Mesendoderm (in vitro differentiated cells): ENCODE measurements at regions not wholly inside any gene's neighbourhood (a gene's known extent, or its start where the extent isn't known, plus 50 kb on each side); places are given as distances from the start of the nearest gene placed in this dataset.
"Not testable (repeated sequence)": the region's sequence is repeated elsewhere in the genome, so short reads cannot be mapped to it uniquely, and the experiment has no call there.

Source experiments
- DNase-seq: peaks from one replicate; pipeline ENCODE4 v3.0.0; 2013
- H2AK5ac ChIP-seq: 2 replicates; pipeline ENCODE4 v1.6.1; 2013; ENCODE audit warnings: low read length, inconsistent platforms
- H2BK120ac ChIP-seq: 2 replicates; pipeline ENCODE4 v1.6.1; 2013; ENCODE audit warnings: low read depth, mild to moderate bottlenecking, low read length, moderate library complexity, mixed read lengths
- H2BK15ac ChIP-seq: replicated peaks from 2 replicates; pipeline ENCODE4 v1.6.1; 2013; ENCODE audit warnings: low read depth, mild to moderate bottlenecking, moderate library complexity
- H2BK5ac ChIP-seq: 2 replicates; pipeline ENCODE4 v1.6.1; 2013; ENCODE audit warnings: low read length, inconsistent platforms
- H3K18ac ChIP-seq: 2 replicates; pipeline ENCODE4 v1.6.1; 2013; ENCODE audit warnings: mild to moderate bottlenecking, low read length, mixed read lengths
- H3K23ac ChIP-seq: one replicate; pipeline ENCODE4 v1.6.1; 2013; ENCODE audit warnings: low read length
- H3K27ac ChIP-seq: 2 replicates; pipeline ENCODE4 v1.5.1; 2013; ENCODE audit warnings: low read depth, mild to moderate bottlenecking, inconsistent platforms, low read length, moderate library complexity
- H3K27me3 ChIP-seq: 2 replicates; pipeline ENCODE4 v1.6.1; 2013; ENCODE audit warnings: low read length, control low read depth, mild to moderate bottlenecking, inconsistent platforms; ENCODE audit not compliant: insufficient read depth, poor library complexity
- H3K36me3 ChIP-seq: 2 replicates; pipeline ENCODE4 v1.6.1; 2013; ENCODE audit warnings: low read length, inconsistent platforms; ENCODE audit not compliant: control insufficient read depth, insufficient read depth
- H3K4ac ChIP-seq: one replicate; pipeline ENCODE4 v1.6.1; 2013; ENCODE audit warnings: low read depth, mild to moderate bottlenecking, low read length, moderate library complexity
- H3K4me1 ChIP-seq: 2 replicates; pipeline ENCODE4 v1.6.1; 2013; ENCODE audit warnings: low read depth, low read length, inconsistent platforms; ENCODE audit not compliant: control insufficient read depth
- H3K4me2 ChIP-seq: 2 replicates; pipeline ENCODE4 v1.6.1; 2013; ENCODE audit warnings: low read length
- H3K4me3 ChIP-seq: 2 replicates; pipeline ENCODE4 v1.5.1; 2013; ENCODE audit warnings: mild to moderate bottlenecking, low read length
- H3K56ac ChIP-seq: one replicate; pipeline ENCODE4 v1.6.1; 2013; ENCODE audit warnings: low read length
- H3K79me1 ChIP-seq: 2 replicates; pipeline ENCODE4 v1.6.1; 2013; ENCODE audit warnings: low read length, inconsistent platforms
- H3K79me2 ChIP-seq: 2 replicates; pipeline ENCODE4 v1.6.1; 2013; ENCODE audit warnings: mild to moderate bottlenecking, low read length; ENCODE audit not compliant: control insufficient read depth, insufficient read depth
- H3K9ac ChIP-seq: 2 replicates; pipeline ENCODE4 v1.6.1; 2013; ENCODE audit warnings: low read length, inconsistent platforms
- H4K5ac ChIP-seq: one replicate; pipeline ENCODE4 v1.6.1; 2013; ENCODE audit warnings: low read length
- H4K8ac ChIP-seq: one replicate; pipeline ENCODE4 v1.6.1; 2013; ENCODE audit warnings: low read depth, mild to moderate bottlenecking, control low read depth, low read length, moderate library complexity
- WGBS: extraction: QIAGEN DNeasy Blood & Tissue Kit; methylation state at CpG from one replicate; pipeline ENCODE4 v1.1.7; 2013; ENCODE audit warnings: low lambda C conversion rate, missing lambda C conversion rate; ENCODE audit not compliant: insufficient coverage; ENCODE audit errors: extremely low coverage; 5-methylcytosine and 5-hydroxymethylcytosine counted together

DNA sequence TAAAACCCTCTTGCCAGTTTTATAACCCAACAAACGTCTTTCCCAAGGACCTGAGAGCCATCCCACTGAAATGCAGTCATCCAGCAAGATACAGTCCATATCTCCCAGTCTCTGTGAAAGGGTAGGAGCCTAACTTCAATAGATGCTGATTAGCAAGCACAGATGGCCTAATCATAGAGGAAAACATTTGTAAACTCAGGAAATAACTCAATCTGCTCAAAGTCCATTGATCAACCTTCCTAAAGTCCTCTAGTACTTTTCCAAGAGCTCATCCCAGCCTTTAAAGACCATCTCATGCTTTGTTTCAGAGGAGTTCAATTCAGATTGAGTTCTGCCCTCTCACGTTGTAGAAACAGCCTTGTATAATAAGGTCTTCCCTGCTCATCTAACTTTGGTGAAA lies 324.2 kb downstream of the MRPS30 start:
- no peak overlapping the region for H3K9ac ChIP-seq
- WGBS: no CpG with 5 or more reads among the region's 2 CpGs
- H3K79me1 ChIP-seq: no peaks in the 10 kb centered on the region
- H3K36me3 ChIP-seq: no peaks in the 10 kb centered on the region
- H4K8ac ChIP-seq: no peak overlapping the region
- H3K27ac ChIP-seq: no peak overlapping the region
- no peak overlapping the region for H2AK5ac ChIP-seq
- no peak overlapping the region for H4K5ac ChIP-seq
- no peak overlapping the region for H2BK120ac ChIP-seq
- peak; percentile 8 for DNase-seq
- H3K4me1 ChIP-seq: no peaks in the 10 kb centered on the region
- no peak overlapping the region for H3K4me2 ChIP-seq
- no peak overlapping the region for H3K18ac ChIP-seq
- H3K4ac ChIP-seq: no peak overlapping the region
- H3K27me3 ChIP-seq: no peaks in the 10 kb centered on the region
- no peak overlapping the region for H3K56ac ChIP-seq
- no peak overlapping the region for H3K23ac ChIP-seq
- no peak overlapping the region for H3K4me3 ChIP-seq
- no peaks in the 10 kb centered on the region for H3K79me2 ChIP-seq
- H2BK15ac ChIP-seq: no peak overlapping the region
- no peak overlapping the region for H2BK5ac ChIP-seq

GRCh38 chr5:45162974-45163373 lies 354.2 kb downstream of the MRPS30 start:
- no peak for DNase-seq
- Histone ChIP-seq H3K9ac (no peak overlapping the region), H2BK120ac (no peak overlapping the region), H3K79me2 (no peaks in the 10 kb centered on the region), H3K4me3 (no peak overlapping the region), H3K18ac (no peak overlapping the region), H3K36me3 (no peaks in the 10 kb centered on the region), H2BK5ac (no peak overlapping the region), H3K4me1 (no peaks in the 10 kb centered on the region), H4K8ac (no peak overlapping the region), H4K5ac (no peak overlapping the region), H3K27me3 (no peaks in the 10 kb centered on the region), H3K56ac (no peak overlapping the region), H3K23ac (no peak overlapping the region), H2AK5ac (no peak overlapping the region), H3K79me1 (no peaks in the 10 kb centered on the region), H2BK15ac (no peak overlapping the region), H3K27ac (no peak overlapping the region), H3K4ac (no peak overlapping the region), H3K4me2 (no peak overlapping the region)
- no CpG with 5 or more reads among the region's 4 CpGs for WGBS

DNA sequence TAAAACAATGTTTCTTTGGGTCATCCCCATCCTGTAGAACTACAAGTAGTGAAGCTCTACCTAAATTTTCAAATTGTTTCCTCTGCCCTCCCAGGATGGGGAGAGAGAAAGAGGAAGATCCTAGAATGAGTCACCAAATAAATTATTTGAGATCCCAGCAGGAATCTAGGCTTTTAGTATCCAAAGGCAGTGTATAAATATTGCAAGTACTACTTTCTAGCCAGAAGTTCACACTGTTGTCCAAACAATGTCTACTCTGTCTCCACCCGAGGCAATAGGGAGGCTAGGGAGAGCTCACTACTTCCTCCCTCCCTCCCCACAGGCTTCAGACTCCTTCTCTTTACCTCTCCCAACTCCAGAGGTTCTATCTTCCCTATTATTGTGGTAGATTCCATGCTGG lies 362.8 kb downstream of the MRPS30 start:
- H4K5ac ChIP-seq: no peak overlapping the region
- H2BK5ac ChIP-seq: no peak overlapping the region
- no peaks in the 10 kb centered on the region for H3K79me2 ChIP-seq
- no peak overlapping the region for H3K4ac ChIP-seq
- no peak overlapping the region for H2BK15ac ChIP-seq
- no CpG with 5 or more reads among the region's 1 CpG for WGBS
- no peak overlapping the region for H3K56ac ChIP-seq
- no peaks in the 10 kb centered on the region for H3K36me3 ChIP-seq
- no peak overlapping the region for H3K18ac ChIP-seq
- no peaks in the 10 kb centered on the region for H3K4me1 ChIP-seq
- no peak overlapping the region for H3K9ac ChIP-seq
- no peak overlapping the region for H2BK120ac ChIP-seq
- H3K23ac ChIP-seq: no peak overlapping the region
- H3K4me3 ChIP-seq: no peak overlapping the region
- no peak for DNase-seq
- no peak overlapping the region for H4K8ac ChIP-seq
- no peaks in the 10 kb centered on the region for H3K79me1 ChIP-seq
- no peak overlapping the region for H3K27ac ChIP-seq
- no peak overlapping the region for H2AK5ac ChIP-seq
- H3K4me2 ChIP-seq: no peak overlapping the region
- H3K27me3 ChIP-seq: no peaks in the 10 kb centered on the region

DNA sequence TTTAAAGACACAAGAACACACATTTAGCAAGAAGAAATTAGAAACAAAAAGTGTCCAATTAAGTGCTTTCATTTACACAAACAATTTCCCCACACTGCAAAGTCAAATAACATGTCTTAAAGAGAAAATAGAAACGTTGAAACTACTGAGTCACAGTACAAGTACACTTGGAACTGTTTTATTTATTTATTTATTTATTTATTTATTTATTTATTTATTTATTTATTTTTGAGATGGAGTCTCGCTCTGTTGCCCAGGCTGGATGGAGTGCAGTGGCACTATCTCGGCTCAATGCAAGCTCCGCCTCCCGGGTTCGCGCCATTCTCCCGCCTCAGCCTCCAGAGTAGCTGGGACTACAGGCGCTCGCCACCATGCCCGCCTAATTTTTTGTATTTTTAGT lies 363.9 kb downstream of the MRPS30 start:
- not testable (repeated sequence) for H3K4me2 ChIP-seq, H2BK120ac ChIP-seq, H2BK15ac ChIP-seq, H3K23ac ChIP-seq, H3K27ac ChIP-seq, DNase-seq, H2BK5ac ChIP-seq, H4K5ac ChIP-seq, H3K36me3 ChIP-seq, H3K79me2 ChIP-seq, H3K79me1 ChIP-seq, H2AK5ac ChIP-seq, H3K27me3 ChIP-seq, H3K4me1 ChIP-seq, H3K9ac ChIP-seq, H4K8ac ChIP-seq, H3K56ac ChIP-seq, H3K4ac ChIP-seq, H3K18ac ChIP-seq, H3K4me3 ChIP-seq
- no CpG with 5 or more reads among the region's 11 CpGs for WGBS

GRCh38 chr5:45179686-45180085 lies 370.9 kb downstream of the MRPS30 start:
- no peak overlapping the region for H2BK15ac ChIP-seq
- no peak overlapping the region for H2BK120ac ChIP-seq
- H3K4me1 ChIP-seq: no peaks in the 10 kb centered on the region
- no peak overlapping the region for H3K4me3 ChIP-seq
- H2BK5ac ChIP-seq: no peak overlapping the region
- no peak overlapping the region for H2AK5ac ChIP-seq
- no peak overlapping the region for H3K4me2 ChIP-seq
- no peak overlapping the region for H3K23ac ChIP-seq
- no peak overlapping the region for H3K56ac ChIP-seq
- DNase-seq: peak; percentile 40
- no peak overlapping the region for H4K5ac ChIP-seq
- H4K8ac ChIP-seq: no peak overlapping the region
- no peak overlapping the region for H3K18ac ChIP-seq
- no peak overlapping the region for H3K9ac ChIP-seq
- no peak overlapping the region for H3K4ac ChIP-seq
- H3K79me1 ChIP-seq: no peaks in the 10 kb centered on the region
- H3K27me3 ChIP-seq: no peaks in the 10 kb centered on the region
- no peaks in the 10 kb centered on the region for H3K79me2 ChIP-seq
- H3K36me3 ChIP-seq: no peaks in the 10 kb centered on the region
- no peak overlapping the region for H3K27ac ChIP-seq

DNA sequence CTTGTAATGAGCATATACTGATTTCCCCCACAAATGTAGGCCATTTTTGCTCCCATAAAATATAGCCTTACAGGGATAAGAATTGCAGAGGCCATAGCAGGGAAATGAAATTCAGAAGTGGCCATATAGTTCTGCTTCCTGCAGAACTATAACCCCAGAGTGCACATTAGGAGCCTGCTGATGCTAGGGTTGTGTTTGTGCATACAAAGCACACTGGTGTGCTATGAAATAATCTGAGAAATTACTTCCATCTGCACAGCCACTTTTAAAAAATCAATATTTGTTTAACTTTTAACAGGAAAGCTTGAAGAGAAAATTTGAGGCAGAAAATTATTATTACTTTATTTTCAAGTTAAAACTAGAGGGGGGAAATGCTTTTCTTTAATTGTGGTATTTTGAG lies 380.3 kb downstream of the MRPS30 start:
- Histone ChIP-seq H4K5ac (no peak overlapping the region), H3K27ac (no peak overlapping the region), H3K4ac (no peak overlapping the region), H4K8ac (no peak overlapping the region), H3K4me3 (no peak overlapping the region), H3K56ac (no peak overlapping the region), H2BK5ac (no peak overlapping the region), H3K27me3 (no peaks in the 10 kb centered on the region), H3K79me1 (no peaks in the 10 kb centered on the region), H3K36me3 (no peaks in the 10 kb centered on the region), H3K18ac (no peak overlapping the region), H2BK120ac (no peak overlapping the region), H3K4me1 (no peaks in the 10 kb centered on the region), H2AK5ac (no peak overlapping the region), H3K23ac (no peak overlapping the region), H3K79me2 (no peaks in the 10 kb centered on the region), H2BK15ac (no peak overlapping the region), H3K9ac (no peak overlapping the region), H3K4me2 (no peak overlapping the region)
- no peak for DNase-seq
